ENCODE measurements at regions not wholly inside any gene's neighbourhood (a gene's known extent, or its start where the extent isn't known, plus 50 kb on each side); places are given as distances from the start of the nearest gene placed in this dataset.
"Not testable (repeated sequence)": the region's sequence is repeated elsewhere in the genome, so short reads cannot be mapped to it uniquely, and the experiment has no call there.

GRCh38 chr10:29861231-29861630 lies 198.2 kb downstream of the JCAD start:
- H3K36me3 ChIP-seq; DNase-seq; H3K27me3 ChIP-seq; H3K9me3 ChIP-seq (replicated peaks); H3K4me3 ChIP-seq; H3K27ac ChIP-seq; H3K4me1 ChIP-seq: not testable (repeated sequence)

GRCh38 chr10:29860166-29860565 lies 199.2 kb downstream of the JCAD start:
- H3K27me3 ChIP-seq, result no peaks in the 10 kb centered on the region

GRCh38 chr10:29859521-29860130 lies 199.8 kb downstream of the JCAD start:
- Histone ChIP-seq H3K4me1 (peaks cover 9% of the 10 kb centered on the region), H3K36me3 (no peaks in the 10 kb centered on the region), H3K27ac (no peak overlapping the region), H3K9me3 (replicated peaks) (no peaks in the 10 kb centered on the region), H3K4me3 (no peak overlapping the region), H3K27me3 (no peaks in the 10 kb centered on the region)
- no peak for DNase-seq

More at GRCh38 chr10:29860166-29860565, 199.2 kb downstream of the JCAD start:
- Histone ChIP-seq H3K9me3 (replicated peaks) (no peaks in the 10 kb centered on the region), H3K36me3 (no peaks in the 10 kb centered on the region), H3K27ac (no peak overlapping the region), H3K4me3 (no peak overlapping the region), H3K4me1 (peaks cover 9% of the 10 kb centered on the region)
- DNase-seq, result no peak

GRCh38 chr10:29858702-29859267 lies 200.6 kb downstream of the JCAD start:
- H3K9me3 ChIP-seq (replicated peaks), result no peaks in the 10 kb centered on the region
- no peak overlapping the region for H3K4me3 ChIP-seq
- H3K27ac ChIP-seq, result no peak overlapping the region
- H3K36me3 ChIP-seq, result no peaks in the 10 kb centered on the region
- H3K27me3 ChIP-seq, result no peaks in the 10 kb centered on the region
- peaks cover 9% of the 10 kb centered on the region for H3K4me1 ChIP-seq
- no peak for DNase-seq

GRCh38 chr10:29857843-29858701 lies 201.3 kb downstream of the JCAD start:
- H3K27ac ChIP-seq, result no peak overlapping the region
- no peaks in the 10 kb centered on the region for H3K27me3 ChIP-seq

GRCh38 chr10:29856295-29856694 lies 203.1 kb downstream of the JCAD start:
- Histone ChIP-seq H3K27me3 (no peaks in the 10 kb centered on the region), H3K4me3 (no peak overlapping the region), H3K36me3 (no peaks in the 10 kb centered on the region), H3K9me3 (replicated peaks) (no peaks in the 10 kb centered on the region), H3K27ac (no peak overlapping the region), H3K4me1 (peaks cover 3% of the 10 kb centered on the region; the same call in 1 of the 2 replicates)
- DNase-seq, result no peak

More at GRCh38 chr10:29857843-29858701, 201.3 kb downstream of the JCAD start:
- Histone ChIP-seq H3K4me1 (peaks cover 7% of the 10 kb centered on the region), H3K4me3 (no peak overlapping the region), H3K9me3 (replicated peaks) (no peaks in the 10 kb centered on the region), H3K36me3 (no peaks in the 10 kb centered on the region)
- peak; percentile 84 to 92 for DNase-seq

- Histone ChIP-seq H3K27me3 (no peaks in the 10 kb centered on the region), H3K4me1 (peaks cover 21% of the 10 kb centered on the region), H3K36me3 (no peaks in the 10 kb centered on the region), H3K9me3 (replicated peaks) (no peaks in the 10 kb centered on the region), H3K27ac (no peak overlapping the region), H3K4me3 (no peak overlapping the region)
- no peak for DNase-seq
These were observed 205.5 kb downstream of the JCAD start for GRCh38 chr10:29853913-29854312.

- Histone ChIP-seq H3K4me3 (no peak overlapping the region), H3K27me3 (no peaks in the 10 kb centered on the region), H3K27ac (no peak overlapping the region), H3K36me3 (no peaks in the 10 kb centered on the region), H3K9me3 (replicated peaks) (no peaks in the 10 kb centered on the region), H3K4me1 (peaks cover 19% of the 10 kb centered on the region)
- DNase-seq, result no peak
These were observed 208.1 kb downstream of the JCAD start for GRCh38 chr10:29851241-29851640.

- Histone ChIP-seq H3K27ac (peak overlapping the region; percentile 71), H3K9me3 (replicated peaks) (no peaks in the 10 kb centered on the region), H3K4me1 (peaks cover 19% of the 10 kb centered on the region), H3K36me3 (no peaks in the 10 kb centered on the region), H3K27me3 (no peaks in the 10 kb centered on the region), H3K4me3 (no peak overlapping the region)
- peak in 1 of 2 experiments; percentile 16 for DNase-seq
These were observed 209.0 kb downstream of the JCAD start for GRCh38 chr10:29850371-29850770.

GRCh38 chr10:29849886-29850285 lies 209.5 kb downstream of the JCAD start:
- Histone ChIP-seq H3K27ac (peak overlapping the region; percentile 71), H3K27me3 (no peaks in the 10 kb centered on the region), H3K9me3 (replicated peaks) (no peaks in the 10 kb centered on the region), H3K4me3 (peak overlapping the region; percentile 9), H3K4me1 (peaks cover 19% of the 10 kb centered on the region), H3K36me3 (no peaks in the 10 kb centered on the region)
- DNase-seq, result no peak

GRCh38 chr10:29849126-29849833 lies 210.1 kb downstream of the JCAD start:
- Histone ChIP-seq H3K27ac (peak overlapping the region; percentile 71), H3K4me3 (peak overlapping the region; percentile 9), H3K36me3 (no peaks in the 10 kb centered on the region), H3K4me1 (peaks cover 19% of the 10 kb centered on the region), H3K27me3 (no peaks in the 10 kb centered on the region), H3K9me3 (replicated peaks) (no peaks in the 10 kb centered on the region)
- peak; percentile 82 to 96 for DNase-seq

GRCh38 chr10:29846881-29847280 lies 212.1 kb upstream of the SVIL start:
- DNase-seq, result no peak
- Histone ChIP-seq H3K36me3 (no peaks in the 10 kb centered on the region), H3K9me3 (replicated peaks) (no peaks in the 10 kb centered on the region), H3K4me1 (peaks cover 28% of the 10 kb centered on the region), H3K27ac (no peak overlapping the region), H3K4me3 (no peak overlapping the region), H3K27me3 (no peaks in the 10 kb centered on the region)

- H3K4me3 ChIP-seq, result no peak overlapping the region
- no peaks in the 10 kb centered on the region for H3K9me3 ChIP-seq (replicated peaks)
- H3K4me1 ChIP-seq, result peaks cover 22% of the 10 kb centered on the region
- no peak overlapping the region for H3K27ac ChIP-seq
- no peak for DNase-seq
- no peaks in the 10 kb centered on the region for H3K27me3 ChIP-seq
- no peaks in the 10 kb centered on the region for H3K36me3 ChIP-seq
These were observed 210.4 kb upstream of the SVIL start for GRCh38 chr10:29845166-29845565.

- no peak for DNase-seq
- Histone ChIP-seq H3K36me3 (no peaks in the 10 kb centered on the region), H3K27ac (no peak overlapping the region), H3K4me3 (no peak overlapping the region), H3K27me3 (no peaks in the 10 kb centered on the region), H3K9me3 (replicated peaks) (no peaks in the 10 kb centered on the region), H3K4me1 (peaks cover 13% of the 10 kb centered on the region)
These were observed 208.4 kb upstream of the SVIL start for GRCh38 chr10:29843143-29843542.
